Hematopoietic multipotent progenitor cell treated with erythropoietin and hydrocortisone succinate and interleukin-3 and kit ligand, for 8 days (in vitro differentiated cells): ENCODE measurements at regions not wholly inside any gene's neighbourhood (a gene's known extent, or its start where the extent isn't known, plus 50 kb on each side); places are given as distances from the start of the nearest gene placed in this dataset.
"Not testable (repeated sequence)": the region's sequence is repeated elsewhere in the genome, so short reads cannot be mapped to it uniquely, and the experiment has no call there.

ENCODE experiments used
- DNase-seq: peaks from one replicate; pipeline ENCODE4 v3.0.0-alpha.2; 2015

GRCh38 chr6:150456466-150456865 is 87.7 kb downstream of the IYD start:
- no peak for DNase-seq

GRCh38 chr6:150456902-150457643 is 88.3 kb downstream of the IYD start:
- no peak for DNase-seq

GRCh38 chr6:150458579-150458978 is 89.8 kb downstream of the IYD start:
- no peak for DNase-seq

- DNase-seq, result no peak
These were observed 95.0 kb downstream of the IYD start for GRCh38 chr6:150463852-150464251.

- no peak for DNase-seq
These were observed 96.2 kb downstream of the IYD start for GRCh38 chr6:150464966-150465365.

- no peak for DNase-seq
These were observed 96.8 kb downstream of the IYD start for GRCh38 chr6:150465610-150466009.

- DNase-seq, result no peak
These were observed 97.4 kb downstream of the IYD start for GRCh38 chr6:150466196-150466595.

- no peak for DNase-seq
These were observed 101.3 kb downstream of the IYD start for GRCh38 chr6:150470131-150470530.

GRCh38 chr6:150470960-150471665 is 102.3 kb downstream of the IYD start:
- DNase-seq, result no peak

- no peak for DNase-seq
These were observed 110.1 kb downstream of the IYD start for GRCh38 chr6:150478656-150479545.

GRCh38 chr6:150482883-150483409 is 114.1 kb downstream of the IYD start:
- DNase-seq, result no peak

- DNase-seq, result no peak
These were observed 114.3 kb upstream of the PLEKHG1 start for GRCh38 chr6:150485161-150485958.

GRCh38 chr6:150486048-150486447 is 113.6 kb upstream of the PLEKHG1 start:
- no peak for DNase-seq

GRCh38 chr6:150490586-150490985 is 109.1 kb upstream of the PLEKHG1 start:
- no peak for DNase-seq

- no peak for DNase-seq
These were observed 108.4 kb upstream of the PLEKHG1 start for GRCh38 chr6:150491131-150491810.

GRCh38 chr6:150491811-150492172 is 107.9 kb upstream of the PLEKHG1 start:
- DNase-seq, result no peak

- peak; percentile 18 for DNase-seq
These were observed 107.2 kb upstream of the PLEKHG1 start for GRCh38 chr6:150492507-150492906.

GRCh38 chr6:150492941-150493340 is 106.7 kb upstream of the PLEKHG1 start:
- no peak for DNase-seq

- DNase-seq, result not testable (repeated sequence)
These were observed 106.1 kb upstream of the PLEKHG1 start for GRCh38 chr6:150493552-150493951.

- DNase-seq, result no peak
These were observed 105.4 kb upstream of the PLEKHG1 start for GRCh38 chr6:150494241-150494640.

GRCh38 chr6:150495126-150495525 is 104.6 kb upstream of the PLEKHG1 start:
- DNase-seq, result no peak

- DNase-seq, result no peak
These were observed 103.1 kb upstream of the PLEKHG1 start for GRCh38 chr6:150496629-150497028.
